Liver (tissue), 8 donors: ENCODE measurements at regions not wholly inside any gene's neighbourhood (a gene's known extent, or its start where the extent isn't known, plus 50 kb on each side); places are given as distances from the start of the nearest gene placed in this dataset.

Source experiments
- DNase-seq: peaks from one replicate; pipeline ENCODE4 v3.0.0-alpha.2; 2017; ENCODE audit warnings: low spot score
- H3K27ac ChIP-seq, 2 donors: one replicate each; pipeline ENCODE4 v1.7.0; 2013; ENCODE audit warnings: inconsistent platforms in 2 of 2, low read length in 2 of 2, control low read depth in 1 of 2, low read depth in 1 of 2, mild to moderate bottlenecking in 1 of 2
- H3K27me3 ChIP-seq, 4 donors: one replicate each; pipeline versions ENCODE4 v1.6.1 to v1.7.0; 2013; ENCODE audit warnings: low read length in 3 of 4, inconsistent platforms in 1 of 4, mild to moderate bottlenecking in 1 of 4, moderate library complexity in 1 of 4; ENCODE audit not compliant: control insufficient read depth in 4 of 4, insufficient read depth in 4 of 4
- H3K36me3 ChIP-seq, 4 donors: one replicate each; pipeline versions ENCODE4 v1.6.1 to v1.7.0; 2013; ENCODE audit warnings: low read length in 3 of 4, mild to moderate bottlenecking in 3 of 4, low read depth in 1 of 4, moderate library complexity in 1 of 4; ENCODE audit not compliant: control insufficient read depth in 4 of 4, insufficient read depth in 3 of 4
- H3K4me1 ChIP-seq, 4 donors: one replicate each; pipeline versions ENCODE4 v1.6.1 to v1.7.0; 2013; ENCODE audit warnings: low read length in 3 of 4, mild to moderate bottlenecking in 3 of 4, moderate library complexity in 1 of 4; ENCODE audit not compliant: control insufficient read depth in 4 of 4, insufficient read depth in 4 of 4
- H3K4me3 ChIP-seq, 3 donors: one replicate each; pipeline versions ENCODE4 v1.6.1 to v1.7.0; 2013; ENCODE audit warnings: low read length in 3 of 3, control low read depth in 1 of 3, low read depth in 1 of 3, mild to moderate bottlenecking in 1 of 3
- H3K9ac ChIP-seq, 2 donors: one replicate each; pipeline ENCODE4 v1.7.0; 2013; ENCODE audit warnings: low read length in 2 of 2, mild to moderate bottlenecking in 2 of 2, moderate library complexity in 2 of 2, control low read depth in 1 of 2, low read depth in 1 of 2
- H3K9me3 ChIP-seq, 4 donors: one replicate each; pipeline versions ENCODE4 v1.6.1 to v1.7.0; 2013; ENCODE audit warnings: low read length in 3 of 4; ENCODE audit not compliant: control insufficient read depth in 4 of 4
- ATF3 ChIP-seq: IDR thresholded peaks from 2 replicates; pipeline ENCODE4 v1.6.1; 2016; ENCODE audit warnings: antibody characterized with exemption
- CTCF ChIP-seq: fragments of 150-350 bp; IDR thresholded peaks from 2 replicates; pipeline ENCODE4 v1.5.1; 2017; ENCODE audit warnings: improper control_type of control experiment, low read depth, low read length; ENCODE audit not compliant: missing input control
- EGR1 ChIP-seq, 2 donors: IDR thresholded peaks; 2 replicates each; pipeline ENCODE4 v1.6.1; 2016 to 2018; ENCODE audit warnings: antibody characterized with exemption in 2 of 2, low read depth in 2 of 2
- FOXA1 ChIP-seq: IDR thresholded peaks from 2 replicates; pipeline ENCODE4 v1.6.1; 2016; ENCODE audit warnings: antibody characterized with exemption
- FOXA2 ChIP-seq: IDR thresholded peaks from 2 replicates; pipeline ENCODE4 v1.6.1; 2016; ENCODE audit warnings: antibody characterized with exemption
- GABPA ChIP-seq, 2 donors: IDR thresholded peaks in 1 of 2; conservative IDR thresholded peaks in 1 of 2; 2 replicates each; pipeline ENCODE4 v1.6.1; 2016; ENCODE audit warnings: antibody characterized with exemption in 2 of 2, mild to moderate bottlenecking in 1 of 2, moderate library complexity in 1 of 2
- HNF4G ChIP-seq: IDR thresholded peaks from 2 replicates; pipeline ENCODE4 v1.6.1; 2016; ENCODE audit warnings: antibody characterized with exemption
- JUND ChIP-seq, 2 donors: IDR thresholded peaks; 2 replicates each; pipeline ENCODE4 v1.6.1; 2016; ENCODE audit warnings: antibody characterized with exemption in 2 of 2
- MAX ChIP-seq: IDR thresholded peaks from 2 replicates; pipeline ENCODE4 v1.6.1; 2016; ENCODE audit warnings: antibody characterized with exemption
- NR2F2 ChIP-seq: IDR thresholded peaks from 2 replicates; pipeline ENCODE4 v1.6.1; 2016; ENCODE audit warnings: antibody characterized with exemption
- RAD21 ChIP-seq, 2 donors: IDR thresholded peaks; 2 replicates each; pipeline ENCODE4 v1.6.1; 2016; ENCODE audit warnings: antibody characterized with exemption in 2 of 2, mild to moderate bottlenecking in 2 of 2
- REST ChIP-seq: IDR thresholded peaks from 2 replicates; pipeline ENCODE4 v1.6.1; 2016; ENCODE audit warnings: antibody characterized with exemption, mild to moderate bottlenecking
- RXRA ChIP-seq, 2 donors: IDR thresholded peaks; 2 replicates each; pipeline ENCODE4 v1.6.1; 2017 to 2018; ENCODE audit warnings: antibody characterized with exemption in 2 of 2, mild to moderate bottlenecking in 1 of 2
- SP1 ChIP-seq: IDR thresholded peaks from 2 replicates; pipeline ENCODE4 v1.6.1; 2018; ENCODE audit warnings: antibody characterized with exemption, mild to moderate bottlenecking
- TAF1 ChIP-seq: conservative IDR thresholded peaks from 2 replicates; pipeline ENCODE4 v1.6.1; 2016; ENCODE audit warnings: antibody characterized with exemption, mild to moderate bottlenecking
- YY1 ChIP-seq: IDR thresholded peaks from 2 replicates; pipeline ENCODE4 v1.6.1; 2016; ENCODE audit warnings: antibody characterized with exemption, mild to moderate bottlenecking
- ZBTB33 ChIP-seq: IDR thresholded peaks from 2 replicates; pipeline ENCODE4 v1.6.1; 2016; ENCODE audit warnings: antibody characterized with exemption
- WGBS: extraction: QIAGEN DNeasy Blood & Tissue Kit; methylation state at CpG from one replicate; pipeline ENCODE4 v1.1.7; 2013; 5-methylcytosine and 5-hydroxymethylcytosine counted together
- donor health status: healthy.
- donor health status: healthy.
- donor health status: healthy.
- donor health status: healthy.
- donor health status: healthy.

GRCh38 chr5:118441034-118441433 is 547.3 kb downstream of the DTWD2 start:
- WGBS = 71% methylated on average over 4 of the region's 4 CpGs
- no peaks in the 10 kb centered on the region for H3K27me3 ChIP-seq
- no peaks in the 10 kb centered on the region for H3K36me3 ChIP-seq
- no peak overlapping the region for H3K9ac ChIP-seq
- H3K9me3 ChIP-seq = no peaks in the 10 kb centered on the region
- DNase-seq = no peak
- no peak overlapping the region for H3K27ac ChIP-seq
- H3K4me1 ChIP-seq = no peaks in the 10 kb centered on the region
- no peak overlapping the region for H3K4me3 ChIP-seq
- TF ChIP-seq RXRA (IDR thresholded peaks at IDR 0.05) = no peak
- no peak for TF ChIP-seq FOXA2
- TF ChIP-seq RAD21 (IDR thresholded peaks at IDR 0.05) = no peak

- no peak for DNase-seq
- Histone ChIP-seq H3K9me3 (no peaks in the 10 kb centered on the region), H3K27ac (no peak overlapping the region), H3K4me3 (no peak overlapping the region), H3K4me1 (no peaks in the 10 kb centered on the region), H3K36me3 (no peaks in the 10 kb centered on the region), H3K27me3 (no peaks in the 10 kb centered on the region), H3K9ac (no peak overlapping the region)
- TF ChIP-seq JUND (IDR thresholded peaks at IDR 0.05) (no peak), FOXA1 (no peak), GABPA (IDR thresholded peaks at IDR 0.05 in 1 of 2, conservative IDR thresholded peaks at IDR 0.05 in 1 of 2) (no peak), RAD21 (IDR thresholded peaks at IDR 0.05) (no peak), RXRA (IDR thresholded peaks at IDR 0.05) (no peak), SP1 (no peak), EGR1 (IDR thresholded peaks at IDR 0.05; ENCODE audit: low read depth in 2 of 2) (no peak), REST (no peak), YY1 (no peak), NR2F2 (no peak), MAX (no peak)
- WGBS = 63% methylated on average over 5 of the region's 5 CpGs
Measured at GRCh38 chr5:118440496-118440895, 547.9 kb downstream of the DTWD2 start.

- TF ChIP-seq REST = no peak
- TF ChIP-seq NR2F2 = no peak
- no peak for TF ChIP-seq SP1
- no peak for TF ChIP-seq RAD21 (IDR thresholded peaks at IDR 0.05)
- no peak for TF ChIP-seq TAF1
- TF ChIP-seq ATF3 = no peak
- TF ChIP-seq CTCF = no peak
- TF ChIP-seq ZBTB33 = no peak
- no peak for TF ChIP-seq EGR1 (IDR thresholded peaks at IDR 0.05; ENCODE audit: low read depth in 2 of 2)
- TF ChIP-seq HNF4G = no peak
- TF ChIP-seq RXRA (IDR thresholded peaks at IDR 0.05) = no peak
- no peak for TF ChIP-seq JUND (IDR thresholded peaks at IDR 0.05)
- no peaks in the 10 kb centered on the region for H3K9me3 ChIP-seq
- H3K27ac ChIP-seq = no peak overlapping the region
- H3K9ac ChIP-seq = no peak overlapping the region
- no peaks in the 10 kb centered on the region for H3K27me3 ChIP-seq
- WGBS = 41% methylated on average over 2 of the region's 2 CpGs
- no peak for DNase-seq
- H3K4me3 ChIP-seq = no peak overlapping the region
- H3K4me1 ChIP-seq = no peaks in the 10 kb centered on the region
- no peaks in the 10 kb centered on the region for H3K36me3 ChIP-seq
Measured at GRCh38 chr5:118439831-118440230, 548.5 kb downstream of the DTWD2 start.
